ENCODE measurements at regions not wholly inside any gene's neighbourhood (a gene's known extent, or its start where the extent isn't known, plus 50 kb on each side); places are given as distances from the start of the nearest gene placed in this dataset.
A peak's percentile ranks its signal among the peaks of the same experiment; 100 is the strongest.
"Not testable (repeated sequence)": the region's sequence is repeated elsewhere in the genome, so short reads cannot be mapped to it uniquely, and the experiment has no call there.

- DNase-seq (ENCODE audit: low read depth): no peak
- TF ChIP-seq, protein P1, sequence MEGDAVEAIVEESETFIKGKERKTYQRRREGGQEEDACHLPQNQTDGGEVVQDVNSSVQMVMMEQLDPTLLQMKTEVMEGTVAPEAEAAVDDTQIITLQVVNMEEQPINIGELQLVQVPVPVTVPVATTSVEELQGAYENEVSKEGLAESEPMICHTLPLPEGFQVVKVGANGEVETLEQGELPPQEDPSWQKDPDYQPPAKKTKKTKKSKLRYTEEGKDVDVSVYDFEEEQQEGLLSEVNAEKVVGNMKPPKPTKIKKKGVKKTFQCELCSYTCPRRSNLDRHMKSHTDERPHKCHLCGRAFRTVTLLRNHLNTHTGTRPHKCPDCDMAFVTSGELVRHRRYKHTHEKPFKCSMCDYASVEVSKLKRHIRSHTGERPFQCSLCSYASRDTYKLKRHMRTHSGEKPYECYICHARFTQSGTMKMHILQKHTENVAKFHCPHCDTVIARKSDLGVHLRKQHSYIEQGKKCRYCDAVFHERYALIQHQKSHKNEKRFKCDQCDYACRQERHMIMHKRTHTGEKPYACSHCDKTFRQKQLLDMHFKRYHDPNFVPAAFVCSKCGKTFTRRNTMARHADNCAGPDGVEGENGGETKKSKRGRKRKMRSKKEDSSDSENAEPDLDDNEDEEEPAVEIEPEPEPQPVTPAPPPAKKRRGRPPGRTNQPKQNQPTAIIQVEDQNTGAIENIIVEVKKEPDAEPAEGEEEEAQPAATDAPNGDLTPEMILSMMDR (IDR thresholded peaks at IDR 0.05; ENCODE audit: control insufficient read depth, insufficient read depth, low read depth, low read length, missing control alignments): no peak
- no peak overlapping the region for H3K4me3 ChIP-seq (ENCODE audit: control insufficient read depth, low read depth, low read length)
Observed at GRCh38 chr4:26060286-26060685, 146.3 kb downstream of the SMIM20 start.

DNA sequence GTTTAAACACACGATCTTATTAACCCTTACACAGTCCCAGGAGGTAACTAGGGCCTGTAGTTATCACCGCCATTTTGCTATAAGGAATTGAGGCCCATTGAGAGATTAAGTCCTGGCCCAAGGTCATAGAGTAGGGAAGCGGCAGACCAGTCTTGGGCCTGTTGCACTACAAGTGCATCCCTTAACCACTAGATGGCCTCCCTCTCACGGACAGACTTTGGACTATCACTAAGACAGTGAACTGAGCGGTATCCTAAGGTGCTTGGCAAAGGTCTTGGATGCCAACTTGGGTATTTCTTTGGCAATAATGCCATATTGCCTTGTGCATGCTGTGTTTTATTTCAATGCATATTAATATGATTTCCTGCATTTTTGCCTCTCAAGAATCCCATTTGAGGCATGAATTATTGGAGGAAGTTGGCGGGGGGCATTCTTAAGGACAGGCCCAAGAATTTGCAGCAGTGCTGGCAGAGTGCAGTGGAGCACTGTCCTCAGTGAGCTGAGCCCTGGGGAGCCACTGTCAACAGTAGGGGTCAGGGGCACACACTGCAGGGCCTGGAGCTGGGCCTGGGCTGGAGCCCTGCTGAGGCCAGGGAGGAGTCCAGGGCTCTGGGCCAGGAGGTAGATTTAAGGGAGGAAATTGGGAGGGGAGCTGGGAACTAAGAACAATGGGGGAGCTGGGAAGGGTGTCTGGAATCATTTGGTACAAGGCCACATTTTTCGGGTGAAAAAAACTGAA is 147.4 kb downstream of the SMIM20 start:
- no peak overlapping the region for H3K4me3 ChIP-seq (ENCODE audit: control insufficient read depth, low read depth, low read length)
- DNase-seq (ENCODE audit: low read depth): no peak
- TF ChIP-seq, protein P1 (IDR thresholded peaks at IDR 0.05; ENCODE audit: control insufficient read depth, insufficient read depth, low read depth, low read length, missing control alignments): peak; percentile 44

- no peak for DNase-seq (ENCODE audit: low read depth)
- TF ChIP-seq, protein P1 (IDR thresholded peaks at IDR 0.05; ENCODE audit: control insufficient read depth, insufficient read depth, low read depth, low read length, missing control alignments): no peak
- H3K4me3 ChIP-seq (ENCODE audit: control insufficient read depth, low read depth, low read length): no peak overlapping the region
Observed at GRCh38 chr4:26062215-26062614, 148.2 kb downstream of the SMIM20 start.

- not testable (repeated sequence) for DNase-seq (ENCODE audit: low read depth); H3K4me3 ChIP-seq (ENCODE audit: control insufficient read depth, low read depth, low read length)
Observed at GRCh38 chr4:26064009-26064408, 150.0 kb downstream of the SMIM20 start.

DNA sequence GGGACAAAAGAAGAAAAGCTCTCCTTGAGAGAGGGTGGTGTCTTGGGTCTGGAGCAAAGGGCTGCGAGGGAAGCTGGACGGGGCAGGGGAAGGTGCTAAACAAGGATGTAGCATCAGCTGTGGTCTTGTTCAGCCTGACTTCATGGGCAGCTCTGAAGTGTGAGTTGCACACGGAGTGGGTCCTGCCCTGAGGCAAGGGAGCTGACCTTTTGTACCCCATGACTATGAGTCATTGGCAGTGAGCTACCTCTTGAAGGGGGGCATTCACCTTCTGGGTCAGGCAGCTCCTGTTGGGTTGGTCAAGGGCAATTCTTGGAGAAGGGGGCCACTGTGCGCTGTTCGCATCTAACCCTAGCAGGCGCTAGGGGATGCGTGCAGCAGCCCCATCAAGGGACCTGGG is 151.8 kb downstream of the SMIM20 start:
- no peak for DNase-seq (ENCODE audit: low read depth)
- TF ChIP-seq, protein P1 (IDR thresholded peaks at IDR 0.05; ENCODE audit: control insufficient read depth, insufficient read depth, low read depth, low read length, missing control alignments): no peak
- H3K4me3 ChIP-seq (ENCODE audit: control insufficient read depth, low read depth, low read length): no peak overlapping the region

- no peak overlapping the region for H3K4me3 ChIP-seq (ENCODE audit: control insufficient read depth, low read depth, low read length)
- TF ChIP-seq, protein P1 (IDR thresholded peaks at IDR 0.05; ENCODE audit: control insufficient read depth, insufficient read depth, low read depth, low read length, missing control alignments): no peak
- DNase-seq (ENCODE audit: low read depth): no peak
Observed at GRCh38 chr4:26067035-26067434, 153.0 kb downstream of the SMIM20 start.

DNA sequence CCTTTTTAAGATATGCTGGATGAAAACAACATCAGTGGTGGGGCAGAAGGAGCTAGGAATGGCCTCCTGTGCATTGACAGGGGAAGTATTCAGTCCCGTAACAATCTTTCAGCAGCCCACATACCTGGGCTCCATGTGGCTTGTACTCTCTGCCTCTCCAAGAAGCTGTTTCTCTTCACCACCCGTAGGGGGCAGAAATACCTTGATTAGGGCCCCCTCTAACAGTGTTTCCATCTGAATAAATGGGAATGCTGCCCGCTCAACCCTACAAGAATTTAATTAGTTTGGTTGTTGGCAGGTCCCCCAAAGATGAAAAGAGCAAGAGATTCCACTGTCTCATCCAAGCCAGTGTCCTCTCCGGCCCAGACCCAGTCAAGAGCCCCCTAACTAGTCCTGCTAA is 155.2 kb downstream of the SMIM20 start:
- TF ChIP-seq, protein P1 (IDR thresholded peaks at IDR 0.05; ENCODE audit: control insufficient read depth, insufficient read depth, low read depth, low read length, missing control alignments): peak; percentile 45
- DNase-seq (ENCODE audit: low read depth): no peak
- no peak overlapping the region for H3K4me3 ChIP-seq (ENCODE audit: control insufficient read depth, low read depth, low read length)

Measured in AG09309 (cell line).